A673 (cell line): ENCODE measurements at regions not wholly inside any gene's neighbourhood (a gene's known extent, or its start where the extent isn't known, plus 50 kb on each side); places are given as distances from the start of the nearest gene placed in this dataset.

Experiments used
- BruUV-seq: library from RNA; stranded (reverse); fragments of 400-500 nt; replicated peaks from 2 replicates; lab custom pipeline; 2021; lab: Mats Ljungman, UMichigan
- CTCF ChIA-PET: fragments of 300-600 bp; sonication (Branson Sonifier 250); formaldehyde crosslinking; loops from one replicate; lab custom pipeline; 2022; ENCODE audit warnings: antibody characterized with exemption; lab: Charles Lee
- POLR2A ChIA-PET: fragments of 300-600 bp; sonication (Branson Sonifier 250); formaldehyde crosslinking; loops from one replicate; lab custom pipeline; 2022; ENCODE audit warnings: antibody characterized with exemption; ENCODE audit not compliant: low non-redundant PET; lab: Charles Lee
- DNase-seq: peaks from one replicate; pipeline ENCODE4 v3.0.0-alpha.2; 2015; ENCODE audit warnings: low spot score
- H3K27ac ChIP-seq: fragments of 200-600 bp; sonication (generic); 2 replicates; pipeline ENCODE4 v1.5.1; 2016; ENCODE audit warnings: mixed run types, low read depth, mild to moderate bottlenecking, mixed read lengths, antibody characterized with exemption, low read length; ENCODE audit not compliant: poor library complexity, severe bottlenecking
- H3K27me3 ChIP-seq: fragments of 200-600 bp; sonication (generic); replicated peaks from 2 replicates; pipeline ENCODE4 v1.6.1; 2017; ENCODE audit warnings: mixed run types, low read depth, mild to moderate bottlenecking, mixed read lengths, antibody characterized with exemption, low read length; ENCODE audit not compliant: insufficient read depth, poor library complexity
- H3K36me3 ChIP-seq: fragments of 200-600 bp; sonication (generic); 2 replicates; pipeline ENCODE4 v1.6.1; 2016; ENCODE audit warnings: mixed run types, mild to moderate bottlenecking, mixed read lengths, antibody characterized with exemption, low read length; ENCODE audit not compliant: insufficient read depth, poor library complexity, severe bottlenecking
- H3K4me1 ChIP-seq: fragments of 200-600 bp; sonication (generic); 2 replicates; pipeline ENCODE4 v1.6.1; 2017; ENCODE audit warnings: mixed run types, mild to moderate bottlenecking, mixed read lengths, antibody characterized with exemption, low read length; ENCODE audit not compliant: insufficient read depth, poor library complexity, severe bottlenecking
- H3K4me3 ChIP-seq: fragments of 200-600 bp; sonication (generic); 2 replicates; pipeline ENCODE4 v1.5.1; 2016; ENCODE audit warnings: low read depth, mixed run types, mild to moderate bottlenecking, mixed read lengths, low read length; ENCODE audit not compliant: poor library complexity, severe bottlenecking
- H3K9me3 ChIP-seq: fragments of 200-600 bp; sonication (generic); 2 replicates; pipeline ENCODE4 v1.6.1; 2016; ENCODE audit warnings: mixed run types, low read depth, mild to moderate bottlenecking, mixed read lengths, antibody characterized with exemption, low read length; ENCODE audit not compliant: poor library complexity, severe bottlenecking
- CTCF ChIP-seq: fragments of 300-800, 200-600 bp; sonication (generic); conservative IDR thresholded peaks from 2 replicates; pipeline ENCODE4 v1.5.1; 2017; ENCODE audit warnings: low read depth, mild to moderate bottlenecking, antibody characterized with exemption, low read length, moderate library complexity, mixed read lengths
- EZH2 ChIP-seq: fragments of 200-600 bp; sonication (generic); IDR thresholded peaks from 2 replicates; pipeline ENCODE4 v1.6.1; 2017; ENCODE audit warnings: borderline replicate concordance, low read depth, mild to moderate bottlenecking, mixed read lengths, antibody characterized with exemption, low read length; ENCODE audit not compliant: poor library complexity, severe bottlenecking
- intact Hi-C: fragments of 100-400 bp; cut with micrococcal nuclease; formaldehyde crosslinking; loops from one replicate; pipeline ENCODE4 v1.10.0; 2022; ENCODE audit not compliant: unreplicated experiment

GRCh38 chr3:132119531-132119930 lies 84.7 kb upstream of the CPNE4 start:
- no peaks in the 10 kb centered on the region for H3K27me3 ChIP-seq
- no peak for DNase-seq
- TF ChIP-seq EZH2: no peak
- no peaks in the 10 kb centered on the region for H3K4me1 ChIP-seq
- no peaks in the 10 kb centered on the region for H3K9me3 ChIP-seq
- ChIA-PET CTCF (no interaction called here), POLR2A (no interaction called here)
- H3K4me3 ChIP-seq: no peak overlapping the region
- intact Hi-C loops: no loop called here
- H3K27ac ChIP-seq: no peak overlapping the region
- BruUV-seq: no TSS peak
- no peaks in the 10 kb centered on the region for H3K36me3 ChIP-seq

DNA sequence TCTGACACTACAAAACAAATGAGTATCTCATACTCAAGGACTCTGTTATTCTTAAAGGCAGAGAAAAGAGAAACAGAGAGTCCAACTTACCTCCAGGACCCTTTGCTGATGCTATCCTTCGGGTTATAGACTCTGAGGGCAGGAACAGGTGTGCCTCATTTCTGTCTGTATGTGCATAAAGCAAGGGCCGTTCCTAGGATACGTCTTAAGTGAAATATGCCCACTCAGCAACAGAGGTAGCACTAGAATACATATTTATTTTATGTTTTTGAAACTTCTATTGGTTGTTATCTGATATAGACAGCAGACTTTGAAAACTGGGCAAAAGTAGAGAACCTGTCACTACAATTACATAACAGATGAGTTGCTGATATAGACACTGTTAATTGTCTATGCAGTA lies 89.3 kb upstream of the CPNE4 start:
- no peak overlapping the region for H3K27ac ChIP-seq
- DNase-seq: no peak
- H3K27me3 ChIP-seq: no peaks in the 10 kb centered on the region
- no peaks in the 10 kb centered on the region for H3K9me3 ChIP-seq
- CTCF ChIA-PET: no interaction called here
- H3K4me1 ChIP-seq: no peaks in the 10 kb centered on the region
- no peak overlapping the region for H3K4me3 ChIP-seq
- H3K36me3 ChIP-seq: no peaks in the 10 kb centered on the region
- POLR2A ChIA-PET: no interaction called here
- TF ChIP-seq EZH2 (no peak), CTCF (no peak)
- no TSS peak for BruUV-seq
- intact Hi-C loops: no loop called here

DNA sequence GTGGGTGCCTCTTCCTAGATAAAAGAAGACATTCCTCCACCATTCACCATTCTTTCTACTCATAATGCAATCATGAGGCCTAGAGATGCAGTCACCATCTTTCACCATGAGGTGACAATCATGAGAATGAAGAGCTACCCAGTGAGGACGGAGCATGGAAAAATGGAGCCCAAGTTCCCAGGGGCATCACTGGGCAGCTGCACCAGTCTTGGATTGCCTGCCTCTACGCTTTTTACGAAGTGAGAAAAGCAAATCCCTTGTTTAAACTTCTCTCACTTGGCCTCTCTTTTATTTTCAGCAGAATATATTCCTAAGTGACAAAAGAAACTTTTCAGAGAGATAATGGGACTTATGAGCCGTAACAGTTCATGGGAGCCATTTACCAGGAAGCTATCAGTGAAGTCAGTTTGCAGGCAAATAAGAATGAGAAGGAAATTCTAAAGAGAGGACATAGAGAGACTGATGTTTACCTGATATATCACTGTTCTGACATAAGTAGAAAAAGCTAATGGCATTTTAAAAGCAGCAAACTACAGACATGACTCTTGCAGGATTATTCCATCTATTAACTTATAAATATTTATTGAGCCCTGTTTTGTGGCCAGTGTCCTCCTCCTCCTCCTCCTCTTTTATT lies 90.0 kb upstream of the CPNE4 start:
- no peak overlapping the region for H3K27ac ChIP-seq
- no peaks in the 10 kb centered on the region for H3K4me1 ChIP-seq
- H3K27me3 ChIP-seq: no peaks in the 10 kb centered on the region
- no peaks in the 10 kb centered on the region for H3K36me3 ChIP-seq
- intact Hi-C loops: no loop called here
- CTCF ChIA-PET: no interaction called here
- no peak for DNase-seq
- POLR2A ChIA-PET: no interaction called here
- TF ChIP-seq EZH2 (no peak), CTCF (no peak)
- no peaks in the 10 kb centered on the region for H3K9me3 ChIP-seq
- no peak overlapping the region for H3K4me3 ChIP-seq
- BruUV-seq: no TSS peak

- TF ChIP-seq CTCF (no peak), EZH2 (no peak)
- CTCF ChIA-PET: no interaction called here
- Histone ChIP-seq H3K4me3 (no peak overlapping the region), H3K4me1 (no peaks in the 10 kb centered on the region), H3K27me3 (peaks cover 4% of the 10 kb centered on the region), H3K27ac (no peak overlapping the region), H3K9me3 (no peaks in the 10 kb centered on the region), H3K36me3 (no peaks in the 10 kb centered on the region)
- no TSS peak for BruUV-seq
- no peak for DNase-seq
- POLR2A ChIA-PET: no interaction called here
- intact Hi-C loops: no loop called here
Measured at GRCh38 chr3:132134611-132135010, 99.8 kb upstream of the CPNE4 start.
